GM10266 (cell line): ENCODE measurements at regions not wholly inside any gene's neighbourhood (a gene's known extent, or its start where the extent isn't known, plus 50 kb on each side); places are given as distances from the start of the nearest gene placed in this dataset.

ENCODE experiments used
- DNase-seq: peaks from one replicate; pipeline ENCODE4 v3.0.0; 2012; ENCODE audit errors: extremely low spot score
- TF ChIP-seq, protein P1 (sequence below): IDR thresholded peaks from 2 replicates; pipeline ENCODE4 v1.5.1; 2012; ENCODE audit warnings: mild to moderate bottlenecking, low read depth; ENCODE audit not compliant: control insufficient read depth, insufficient read depth; ENCODE audit errors: missing control alignments

DNA sequence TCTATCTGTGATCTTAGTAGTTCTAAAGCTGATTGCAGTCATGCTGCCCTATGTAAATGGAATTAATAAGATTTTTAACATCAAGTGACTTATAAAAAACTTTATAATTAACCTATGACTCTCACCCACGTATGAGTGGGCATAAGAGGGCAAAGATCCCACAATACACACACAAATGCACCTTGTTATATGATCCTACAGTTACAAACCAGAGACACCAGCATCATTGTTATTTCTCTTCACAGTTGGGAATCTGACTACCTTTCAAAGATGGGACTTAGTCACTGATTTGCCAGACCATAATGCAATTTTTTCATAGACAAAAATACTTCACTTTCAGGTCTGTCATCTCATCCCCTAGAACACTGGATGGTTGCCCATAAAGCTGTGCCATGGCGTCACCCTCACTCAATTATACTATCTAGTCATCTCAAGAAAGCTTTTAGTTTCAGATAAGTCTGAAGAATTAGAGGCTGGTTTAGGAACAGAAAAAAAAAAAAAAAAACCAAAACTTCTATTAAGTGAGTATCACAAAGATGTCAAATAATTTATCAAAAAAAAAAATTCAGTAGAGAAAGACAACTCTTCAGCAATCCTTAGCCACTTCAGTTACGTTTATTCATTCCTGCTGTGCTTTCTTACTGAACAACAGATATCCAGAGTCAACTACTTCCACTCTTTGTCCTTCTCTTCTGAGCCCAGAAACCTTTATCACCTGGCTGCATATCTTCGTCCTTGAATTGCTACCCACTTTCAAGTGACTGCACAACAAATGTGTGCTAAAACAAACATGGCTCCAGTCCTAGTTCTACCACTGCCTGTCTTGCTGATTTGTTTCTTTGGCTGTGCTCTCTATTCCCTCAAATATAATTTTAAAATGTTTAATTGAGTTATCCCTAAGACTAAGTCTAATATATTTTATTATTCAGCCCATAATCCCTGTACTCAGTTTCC, 175.0 kb upstream of the CHRM2 start:
- no peak for DNase-seq
- TF ChIP-seq, protein P1, sequence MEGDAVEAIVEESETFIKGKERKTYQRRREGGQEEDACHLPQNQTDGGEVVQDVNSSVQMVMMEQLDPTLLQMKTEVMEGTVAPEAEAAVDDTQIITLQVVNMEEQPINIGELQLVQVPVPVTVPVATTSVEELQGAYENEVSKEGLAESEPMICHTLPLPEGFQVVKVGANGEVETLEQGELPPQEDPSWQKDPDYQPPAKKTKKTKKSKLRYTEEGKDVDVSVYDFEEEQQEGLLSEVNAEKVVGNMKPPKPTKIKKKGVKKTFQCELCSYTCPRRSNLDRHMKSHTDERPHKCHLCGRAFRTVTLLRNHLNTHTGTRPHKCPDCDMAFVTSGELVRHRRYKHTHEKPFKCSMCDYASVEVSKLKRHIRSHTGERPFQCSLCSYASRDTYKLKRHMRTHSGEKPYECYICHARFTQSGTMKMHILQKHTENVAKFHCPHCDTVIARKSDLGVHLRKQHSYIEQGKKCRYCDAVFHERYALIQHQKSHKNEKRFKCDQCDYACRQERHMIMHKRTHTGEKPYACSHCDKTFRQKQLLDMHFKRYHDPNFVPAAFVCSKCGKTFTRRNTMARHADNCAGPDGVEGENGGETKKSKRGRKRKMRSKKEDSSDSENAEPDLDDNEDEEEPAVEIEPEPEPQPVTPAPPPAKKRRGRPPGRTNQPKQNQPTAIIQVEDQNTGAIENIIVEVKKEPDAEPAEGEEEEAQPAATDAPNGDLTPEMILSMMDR: no peak

DNA sequence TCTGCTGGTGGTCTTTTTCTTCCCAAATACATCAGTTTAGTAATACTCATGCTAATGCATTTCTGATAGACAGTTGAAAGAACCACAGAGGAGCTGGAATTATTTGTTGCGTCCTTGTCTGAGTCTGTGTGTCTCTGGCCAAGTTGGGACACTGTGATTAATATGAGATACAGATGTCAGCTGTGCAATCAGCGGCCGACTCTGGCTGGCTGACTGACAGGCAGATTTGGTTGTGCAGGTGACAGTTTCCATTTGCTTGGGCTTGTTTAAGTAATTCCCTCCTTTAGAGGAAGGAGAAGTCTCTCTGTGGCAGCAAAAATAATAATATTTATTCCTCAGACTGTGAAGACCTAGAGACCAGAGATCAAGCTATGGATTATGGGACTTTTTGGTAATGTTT, 176.2 kb upstream of the CHRM2 start:
- DNase-seq: no peak
- TF ChIP-seq, protein P1: no peak

DNA sequence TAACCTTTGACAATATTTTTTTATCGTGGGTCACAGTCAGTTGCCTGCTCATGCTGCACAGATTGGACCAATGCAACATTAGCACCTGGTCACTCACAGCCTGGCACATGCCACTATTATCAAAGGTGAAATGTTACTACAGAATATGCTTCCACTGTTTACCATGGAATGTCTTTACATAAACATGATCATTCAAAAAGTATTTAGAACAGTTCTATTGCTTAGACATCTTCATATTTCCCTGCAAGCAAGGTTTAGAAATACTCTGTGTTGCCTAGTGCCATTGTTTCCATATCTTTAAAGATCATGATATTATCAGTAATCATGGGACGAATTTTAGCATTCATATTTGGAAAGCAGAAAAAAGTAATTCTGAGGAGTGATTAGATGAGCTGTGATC, 179.9 kb upstream of the CHRM2 start:
- TF ChIP-seq, protein P1: no peak
- no peak for DNase-seq

DNA sequence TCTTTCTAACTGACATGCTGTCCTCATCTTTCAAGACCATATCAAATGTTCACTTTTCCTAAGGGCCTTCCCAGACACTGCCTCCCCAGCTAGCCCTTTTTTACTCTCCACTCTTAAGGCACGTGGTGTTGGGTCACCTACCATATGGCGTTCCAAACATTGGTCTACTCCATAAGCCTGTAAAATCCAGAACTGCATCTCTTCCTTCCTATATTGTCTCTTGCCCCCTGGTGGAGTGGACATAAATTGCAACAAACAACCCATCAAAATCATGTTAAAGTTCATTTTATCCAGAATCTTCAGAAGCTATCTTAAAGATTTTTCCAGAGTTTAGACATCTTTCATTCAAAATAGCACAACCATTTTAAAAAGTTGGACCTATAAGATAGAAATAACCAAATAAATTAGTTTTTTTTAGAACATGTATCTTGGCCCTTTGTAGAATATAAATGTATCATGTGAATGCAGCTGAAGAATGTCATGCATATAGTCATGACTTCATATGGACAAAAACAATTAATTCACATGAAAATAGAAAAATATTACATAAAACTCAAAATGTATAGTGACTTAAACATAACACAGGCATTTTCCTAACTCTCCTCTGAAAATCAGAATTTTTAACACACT, 180.6 kb upstream of the CHRM2 start:
- TF ChIP-seq, protein P1: peak; percentile 11
- peak; percentile 8 for DNase-seq

DNA sequence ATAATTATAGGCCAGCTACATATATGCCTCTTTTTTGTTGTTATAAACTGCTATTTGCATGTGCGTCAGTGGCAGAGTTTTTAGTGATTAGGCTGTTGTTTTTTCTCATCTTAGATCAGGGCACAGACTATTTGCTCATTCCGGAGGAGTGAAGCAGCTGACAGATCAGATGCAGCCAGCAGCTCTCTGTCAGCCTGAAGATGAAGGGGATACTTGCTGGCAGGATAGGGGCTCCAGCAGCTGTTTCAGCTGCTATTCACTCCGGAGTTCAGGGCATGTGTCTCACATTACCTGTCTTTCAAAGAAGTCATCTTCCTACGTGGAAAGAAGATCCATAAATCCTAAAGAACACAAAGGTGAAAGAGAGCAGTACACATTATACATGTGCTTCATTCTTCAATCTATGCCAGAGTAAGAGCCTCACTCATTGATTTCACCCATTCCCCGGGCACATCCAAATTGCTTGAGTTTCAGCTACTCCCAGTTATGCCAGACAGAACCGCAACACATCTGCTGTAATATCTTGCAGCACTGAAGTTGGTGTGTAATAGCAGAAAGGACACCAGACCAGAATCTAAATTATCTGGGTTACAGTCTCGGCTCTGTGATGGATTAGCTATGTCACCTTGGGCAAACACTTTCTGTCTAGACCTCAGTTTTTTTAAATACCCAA, 182.8 kb upstream of the CHRM2 start:
- TF ChIP-seq, protein P1: no peak
- DNase-seq: no peak

DNA sequence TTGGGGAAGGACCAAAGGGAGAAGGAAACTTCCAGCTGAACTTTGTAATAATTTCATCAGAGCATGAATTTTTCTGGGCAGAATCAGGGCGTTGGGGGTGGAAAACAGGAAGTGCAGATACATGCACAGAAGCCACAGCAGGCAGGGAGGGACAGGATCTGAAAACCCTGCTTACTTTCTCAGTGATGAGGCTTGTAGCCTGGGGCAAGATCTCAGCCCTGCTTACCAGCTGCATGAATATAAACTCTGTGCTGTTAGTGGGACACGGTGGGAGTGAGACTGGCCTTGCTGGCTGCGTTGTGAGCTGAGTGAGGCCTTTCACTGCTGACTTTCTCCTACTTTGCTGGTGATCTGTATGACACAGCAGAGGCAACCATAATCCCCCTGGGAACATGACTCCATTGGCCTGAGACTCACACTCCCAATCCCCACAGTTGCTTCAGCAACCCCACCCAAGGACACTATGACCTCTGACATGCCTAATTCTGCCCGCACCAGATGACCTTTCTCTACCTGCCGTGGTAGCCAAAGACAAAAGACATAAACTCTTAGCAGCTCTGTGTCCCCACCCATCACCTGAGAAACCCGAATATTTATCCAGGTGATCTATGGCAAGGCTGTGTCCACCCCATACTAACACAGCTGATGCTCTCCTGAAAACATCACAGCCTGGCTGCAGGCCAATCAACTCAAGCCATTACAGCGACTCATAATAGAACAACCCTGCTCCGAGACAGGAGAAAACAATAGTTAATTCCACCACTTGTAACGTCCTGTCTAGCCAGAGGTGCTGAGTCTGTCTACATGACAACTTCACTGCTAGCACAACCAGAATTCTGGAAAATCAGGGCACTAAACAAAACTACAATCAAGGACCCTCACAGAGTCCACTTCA, 190.7 kb upstream of the CHRM2 start:
- TF ChIP-seq, protein P1: no peak
- DNase-seq: no peak
